PC-3 (cell line): ENCODE measurements at regions not wholly inside any gene's neighbourhood (a gene's known extent, or its start where the extent isn't known, plus 50 kb on each side); places are given as distances from the start of the nearest gene placed in this dataset.
A peak's percentile ranks its signal among the peaks of the same experiment; 100 is the strongest.

Experiments
- ATAC-seq: fragments of 200-7000 bp; cut with Tn5 transposase; 2 replicates; pipeline ENCODE4 v1.9.1; 2020; ENCODE audit warnings: mild to moderate bottlenecking, moderate library complexity
- BruUV-seq: library from RNA; stranded (reverse); fragments of 400-500 nt; replicated peaks from 2 replicates; lab custom pipeline; 2021; lab: Mats Ljungman, UMichigan
- CTCF ChIA-PET: fragments of 300-600 bp; sonication (Branson Sonifier 250); formaldehyde crosslinking; loops from one replicate; lab custom pipeline; 2022; ENCODE audit warnings: antibody characterized with exemption; lab: Charles Lee
- POLR2A ChIA-PET: fragments of 300-600 bp; sonication (Branson Sonifier 250); formaldehyde crosslinking; loops from one replicate; lab custom pipeline; 2022; ENCODE audit warnings: antibody characterized with exemption; ENCODE audit not compliant: unreplicated experiment; lab: Charles Lee
- DNase-seq: peaks from one replicate; pipeline ENCODE4 v3.0.0-alpha.2; 2015
- H2AFZ ChIP-seq: fragments of 300-600 bp; sonication (generic); 2 replicates; pipeline ENCODE4 v1.6.0; 2016; ENCODE audit warnings: antibody characterized with exemption, low read length
- H3F3A ChIP-seq: fragments of 300-600 bp; sonication (generic); one replicate; pipeline ENCODE4 v1.6.0; 2017; ENCODE audit warnings: antibody characterized with exemption, low read length, control low read depth, mild to moderate bottlenecking; ENCODE audit not compliant: unreplicated experiment
- H3K27ac ChIP-seq: fragments of 300-600 bp; sonication (generic); 2 replicates; pipeline ENCODE4 v1.5.1; 2016; ENCODE audit warnings: mild to moderate bottlenecking, low read length
- H3K27me3 ChIP-seq: fragments of 300-600 bp; sonication (generic); 2 replicates; pipeline ENCODE4 v1.6.1; 2016; ENCODE audit warnings: low read length, mixed read lengths
- H3K36me3 ChIP-seq: fragments of 300-600 bp; sonication (generic); 2 replicates; pipeline ENCODE4 v1.6.1; 2016; ENCODE audit warnings: low read depth, mixed run types, low read length, mixed read lengths
- H3K4me1 ChIP-seq: fragments of 300-600 bp; sonication (generic); 2 replicates; pipeline ENCODE4 v1.5.1; 2016; ENCODE audit warnings: low read length; ENCODE audit not compliant: insufficient read depth
- H3K4me2 ChIP-seq: fragments of 300-600 bp; sonication (generic); 2 replicates; pipeline ENCODE4 v1.6.0; 2016; ENCODE audit warnings: low read length
- H3K4me3 ChIP-seq: fragments of 300-600 bp; sonication (generic); 2 replicates; pipeline ENCODE4 v1.5.1; 2016; ENCODE audit warnings: mild to moderate bottlenecking, low read length, mixed read lengths
- H3K79me2 ChIP-seq: fragments of 300-600 bp; sonication (generic); 2 replicates; pipeline ENCODE4 v1.6.1; 2017; ENCODE audit warnings: low read length, mixed read lengths
- H3K9ac ChIP-seq: fragments of 300-600 bp; sonication (generic); 2 replicates; pipeline ENCODE4 v1.6.0; 2016; ENCODE audit warnings: mild to moderate bottlenecking, low read length
- H3K9me2 ChIP-seq: fragments of 300-600 bp; sonication (generic); replicated peaks from 2 replicates; pipeline ENCODE4 v1.6.1; 2016; ENCODE audit warnings: mixed run types, low read length, mixed read lengths
- H3K9me3 ChIP-seq: fragments of 300-600 bp; sonication (generic); 2 replicates; pipeline ENCODE4 v1.6.1; 2016; ENCODE audit warnings: low read length, mixed read lengths
- H4K20me1 ChIP-seq: fragments of 300-600 bp; sonication (generic); 2 replicates; pipeline ENCODE4 v1.6.1; 2016; ENCODE audit warnings: low read length, mixed read lengths
- CTCF ChIP-seq: fragments of 300-600 bp; sonication (generic); conservative IDR thresholded peaks from 2 replicates; pipeline ENCODE4 v1.5.1; 2017; ENCODE audit warnings: antibody characterized with exemption, low read depth, mild to moderate bottlenecking, low read length
- EZH2 ChIP-seq: fragments of 300-600 bp; sonication (generic); IDR thresholded peaks from one replicate; pipeline ENCODE4 v1.6.1; 2017; ENCODE audit warnings: antibody characterized with exemption, mild to moderate bottlenecking, low read length; ENCODE audit not compliant: unreplicated experiment
- EZH2phosphoT487 ChIP-seq: fragments of 300-600 bp; sonication (generic); IDR thresholded peaks from 2 replicates; pipeline ENCODE4 v1.6.1; 2018; ENCODE audit warnings: mild to moderate bottlenecking, antibody characterized with exemption, low read length, borderline replicate concordance
- intact Hi-C: fragments of 100-400 bp; cut with micrococcal nuclease; formaldehyde crosslinking; loops from 2 replicates; pipeline ENCODE4 v1.9.0; 2023

DNA sequence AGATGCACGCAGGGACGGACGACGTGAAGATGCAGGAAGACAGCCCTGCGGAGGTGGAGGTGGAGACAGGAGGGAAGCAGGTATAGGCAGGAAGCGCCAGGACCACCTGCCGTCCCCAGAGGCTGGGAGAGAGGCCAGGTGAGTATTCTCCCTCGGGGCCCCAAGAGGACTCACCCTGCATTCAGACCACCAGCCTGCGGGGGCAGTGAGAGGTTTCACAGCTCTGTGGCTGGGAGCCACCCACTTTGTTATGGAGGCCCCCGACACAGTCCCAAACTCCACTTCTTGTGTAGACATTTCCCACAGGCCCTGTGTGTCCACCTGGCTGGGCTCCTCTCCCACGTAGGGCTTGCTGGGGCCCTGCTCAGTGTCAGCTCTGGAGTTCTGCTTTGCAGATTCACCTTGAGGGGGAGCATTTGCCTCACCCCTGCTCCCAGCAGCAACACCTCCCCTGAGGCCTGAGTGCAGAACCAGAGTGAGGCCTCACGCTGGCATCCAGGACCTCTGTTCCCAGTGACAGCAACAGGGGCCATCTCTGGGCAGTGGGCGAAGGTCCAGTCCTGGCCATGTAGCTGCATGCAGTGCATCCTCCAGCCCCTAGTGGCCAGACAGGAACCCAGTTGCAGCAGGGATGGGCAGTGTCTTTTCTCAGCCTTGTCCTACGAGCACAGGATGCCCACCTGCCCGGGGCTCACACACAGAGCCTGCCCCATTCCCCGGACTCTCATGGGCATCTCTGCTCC, 119.4 kb upstream of the IQSEC1 start:
- Histone ChIP-seq H3K36me3 (no peaks in the 10 kb centered on the region), H3K9me2 (no peaks in the 10 kb centered on the region), H3K9me3 (no peaks in the 10 kb centered on the region), H3K4me2 (no peak overlapping the region), H3K27me3 (no peaks in the 10 kb centered on the region), H3K27ac (no peak overlapping the region), H3K9ac (no peak overlapping the region), H3K4me3 (no peak overlapping the region), H3F3A (peaks cover 9% of the 10 kb centered on the region), H3K4me1 (peaks cover 62% of the 10 kb centered on the region), H2AFZ (no peak overlapping the region), H4K20me1 (no peaks in the 10 kb centered on the region), H3K79me2 (peaks cover 36% of the 10 kb centered on the region; the same call in 1 of the 2 replicates)
- intact Hi-C loops: no loop called here
- peak; percentile 37 for DNase-seq
- TF ChIP-seq CTCF (peak; percentile 76), EZH2 (no peak), EZH2phosphoT487 (no peak)
- peak; percentile 27 for ATAC-seq
- POLR2A ChIA-PET: no interaction called here
- CTCF ChIA-PET: no interaction called here
- BruUV-seq: no TSS peak

- H3K4me1 ChIP-seq: peaks cover 57% of the 10 kb centered on the region
- H3K27ac ChIP-seq: no peak overlapping the region
- intact Hi-C loops: no loop called here
- peaks cover 9% of the 10 kb centered on the region for H3F3A ChIP-seq
- H3K27me3 ChIP-seq: no peaks in the 10 kb centered on the region
- no peak overlapping the region for H3K4me3 ChIP-seq
- H4K20me1 ChIP-seq: no peaks in the 10 kb centered on the region
- no peaks in the 10 kb centered on the region for H3K9me3 ChIP-seq
- H3K36me3 ChIP-seq: no peaks in the 10 kb centered on the region
- no peak overlapping the region for H3K9ac ChIP-seq
- no peak overlapping the region for H2AFZ ChIP-seq
- H3K4me2 ChIP-seq: no peak overlapping the region
- H3K9me2 ChIP-seq: no peaks in the 10 kb centered on the region
- BruUV-seq: no TSS peak
- ChIA-PET CTCF (interaction anchor here (0.6 kb wide), 1 partner anchor 15 kb away, joined by 6 read pairs; no protein-coding TSS in a partner anchor), POLR2A (no interaction called here)
- peaks cover 31% of the 10 kb centered on the region; the same call in 1 of the 2 replicates for H3K79me2 ChIP-seq
- DNase-seq (no peak), ATAC-seq (no peak)
- TF ChIP-seq CTCF (no peak), EZH2phosphoT487 (no peak), EZH2 (no peak)
Observed at GRCh38 chr3:13191016-13191415, 117.8 kb upstream of the IQSEC1 start.

GRCh38 chr3:13190378-13190765, 117.1 kb upstream of the IQSEC1 start:
- H4K20me1 ChIP-seq: no peaks in the 10 kb centered on the region
- intact Hi-C loops: no loop called here
- no peak overlapping the region for H3K4me3 ChIP-seq
- DNase-seq (no peak), ATAC-seq (no peak)
- peak overlapping the region; percentile 57 for H3K9ac ChIP-seq
- no peak overlapping the region for H2AFZ ChIP-seq
- H3K27ac ChIP-seq: peak overlapping the region; percentile 81
- no peak for TF ChIP-seq EZH2
- no peak for TF ChIP-seq EZH2phosphoT487
- no peak for TF ChIP-seq CTCF
- ChIA-PET POLR2A (no interaction called here), CTCF (no interaction called here)
- H3K4me2 ChIP-seq: peak overlapping the region; percentile 53; the same call in 1 of the 2 replicates
- peaks cover 51% of the 10 kb centered on the region for H3K4me1 ChIP-seq
- H3F3A ChIP-seq: peaks cover 5% of the 10 kb centered on the region
- no peaks in the 10 kb centered on the region for H3K36me3 ChIP-seq
- H3K9me2 ChIP-seq: no peaks in the 10 kb centered on the region
- H3K9me3 ChIP-seq: no peaks in the 10 kb centered on the region
- peaks cover 30% of the 10 kb centered on the region; the same call in 1 of the 2 replicates for H3K79me2 ChIP-seq
- BruUV-seq: TSS peak; percentile 41
- H3K27me3 ChIP-seq: no peaks in the 10 kb centered on the region
